Breast epithelium (tissue), 4 donors: ENCODE measurements at regions not wholly inside any gene's neighbourhood (a gene's known extent, or its start where the extent isn't known, plus 50 kb on each side); places are given as distances from the start of the nearest gene placed in this dataset.

Experiments used
- DNase-seq, 2 donors: peaks; one replicate each; pipeline ENCODE4 v3.0.0-alpha.2; 2019; ENCODE audit warnings: low spot score in 2 of 2
- H3K27ac ChIP-seq, 2 donors: fragments of 200-600 bp; sonication (generic) in 1 of 2; one replicate each; pipeline ENCODE4 v1.5.1; 2016 to 2019; ENCODE audit warnings: mild to moderate bottlenecking in 1 of 2
- H3K27me3 ChIP-seq, 2 donors: fragments of 200-600 bp; sonication (generic) in 1 of 2; one replicate each; pipeline versions ENCODE4 v1.5.1 to v1.6.0; 2017 to 2019; ENCODE audit warnings: control low read depth in 1 of 2, mild to moderate bottlenecking in 1 of 2
- H3K36me3 ChIP-seq: fragments of 200-600 bp; one replicate; pipeline ENCODE4 v1.5.1; 2019
- H3K4me1 ChIP-seq, 2 donors: fragments of 200-600 bp; sonication (generic); one replicate each; pipeline ENCODE4 v1.5.1; 2016 to 2019; ENCODE audit warnings: control low read depth in 1 of 2
- H3K4me3 ChIP-seq, 3 donors: fragments of 200-600 bp; sonication (generic); 1 replicate in 2 of 3; 2 replicates in 1 of 3; pipeline ENCODE4 v1.5.1; 2016 to 2019; ENCODE audit warnings: mild to moderate bottlenecking in 3 of 3, moderate library complexity in 2 of 3
- H3K9me3 ChIP-seq, 2 donors: fragments of 200-600 bp; sonication (generic) in 1 of 2; one replicate each; pipeline ENCODE4 v1.5.1; 2016 to 2019; ENCODE audit warnings: control low read depth in 1 of 2
- POLR2A ChIP-seq: fragments of 450-650 bp; IDR thresholded peaks from one replicate; pipeline ENCODE4 v1.6.1; 2016; ENCODE audit warnings: antibody characterized with exemption, mild to moderate bottlenecking, moderate library complexity
- POLR2AphosphoS5 ChIP-seq, 3 donors: sonication (generic); formaldehyde crosslinking; IDR thresholded peaks; one replicate each; pipeline ENCODE4 v1.6.1; 2017; ENCODE audit warnings: antibody characterized with exemption in 3 of 3
- intact Hi-C: fragments of 100-400 bp; cut with DNase I; formaldehyde crosslinking; loops from one replicate; pipeline ENCODE4 v1.15.1; 2023; ENCODE audit warnings: low total_unique reads
- TF ChIP-seq, protein P1 (sequence below), 3 donors: fragments of 450-650 bp; IDR thresholded peaks; one replicate each; pipeline ENCODE4 v1.5.1; 2016 to 2017; ENCODE audit warnings: antibody characterized with exemption in 3 of 3, mild to moderate bottlenecking in 3 of 3, moderate library complexity in 3 of 3

DNA sequence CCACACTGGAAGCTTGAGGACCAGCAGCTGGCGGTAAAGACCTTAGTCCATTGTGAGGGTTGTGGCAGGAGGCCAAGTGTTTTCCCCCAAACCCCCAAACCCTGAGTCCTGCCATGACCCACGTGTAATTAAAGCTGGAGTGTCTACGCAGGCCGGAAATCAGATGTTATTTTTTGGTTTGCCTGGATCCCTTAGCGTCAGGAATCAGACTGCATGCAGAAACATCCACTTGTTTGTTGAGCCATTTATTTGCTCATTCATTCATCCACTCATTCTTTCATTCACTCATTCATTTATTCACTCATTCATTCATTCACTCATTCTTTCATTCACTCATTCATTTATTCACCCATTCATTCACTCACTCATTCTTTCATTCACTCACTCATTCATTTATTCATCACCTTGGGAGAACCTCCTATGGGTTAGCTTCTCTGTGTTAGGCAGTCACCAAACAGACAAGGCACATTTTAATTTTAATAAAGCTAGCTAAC is 313.1 kb downstream of the MAF start:
- H3K9me3 ChIP-seq, result no peaks in the 10 kb centered on the region
- no peaks in the 10 kb centered on the region for H3K4me1 ChIP-seq
- H3K36me3 ChIP-seq, result no peaks in the 10 kb centered on the region
- H3K4me3 ChIP-seq, result peak overlapping the region; percentile 6 to 62 (median 39)
- no peaks in the 10 kb centered on the region for H3K27me3 ChIP-seq
- TF ChIP-seq, protein P1, sequence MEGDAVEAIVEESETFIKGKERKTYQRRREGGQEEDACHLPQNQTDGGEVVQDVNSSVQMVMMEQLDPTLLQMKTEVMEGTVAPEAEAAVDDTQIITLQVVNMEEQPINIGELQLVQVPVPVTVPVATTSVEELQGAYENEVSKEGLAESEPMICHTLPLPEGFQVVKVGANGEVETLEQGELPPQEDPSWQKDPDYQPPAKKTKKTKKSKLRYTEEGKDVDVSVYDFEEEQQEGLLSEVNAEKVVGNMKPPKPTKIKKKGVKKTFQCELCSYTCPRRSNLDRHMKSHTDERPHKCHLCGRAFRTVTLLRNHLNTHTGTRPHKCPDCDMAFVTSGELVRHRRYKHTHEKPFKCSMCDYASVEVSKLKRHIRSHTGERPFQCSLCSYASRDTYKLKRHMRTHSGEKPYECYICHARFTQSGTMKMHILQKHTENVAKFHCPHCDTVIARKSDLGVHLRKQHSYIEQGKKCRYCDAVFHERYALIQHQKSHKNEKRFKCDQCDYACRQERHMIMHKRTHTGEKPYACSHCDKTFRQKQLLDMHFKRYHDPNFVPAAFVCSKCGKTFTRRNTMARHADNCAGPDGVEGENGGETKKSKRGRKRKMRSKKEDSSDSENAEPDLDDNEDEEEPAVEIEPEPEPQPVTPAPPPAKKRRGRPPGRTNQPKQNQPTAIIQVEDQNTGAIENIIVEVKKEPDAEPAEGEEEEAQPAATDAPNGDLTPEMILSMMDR (IDR thresholded peaks at IDR 0.05), result no peak
- TF ChIP-seq POLR2AphosphoS5 (IDR thresholded peaks at IDR 0.05), result no peak
- no peak for TF ChIP-seq POLR2A
- DNase-seq, result no peak
- intact Hi-C loops, result no loop called here
- H3K27ac ChIP-seq, result no peak overlapping the region

DNA sequence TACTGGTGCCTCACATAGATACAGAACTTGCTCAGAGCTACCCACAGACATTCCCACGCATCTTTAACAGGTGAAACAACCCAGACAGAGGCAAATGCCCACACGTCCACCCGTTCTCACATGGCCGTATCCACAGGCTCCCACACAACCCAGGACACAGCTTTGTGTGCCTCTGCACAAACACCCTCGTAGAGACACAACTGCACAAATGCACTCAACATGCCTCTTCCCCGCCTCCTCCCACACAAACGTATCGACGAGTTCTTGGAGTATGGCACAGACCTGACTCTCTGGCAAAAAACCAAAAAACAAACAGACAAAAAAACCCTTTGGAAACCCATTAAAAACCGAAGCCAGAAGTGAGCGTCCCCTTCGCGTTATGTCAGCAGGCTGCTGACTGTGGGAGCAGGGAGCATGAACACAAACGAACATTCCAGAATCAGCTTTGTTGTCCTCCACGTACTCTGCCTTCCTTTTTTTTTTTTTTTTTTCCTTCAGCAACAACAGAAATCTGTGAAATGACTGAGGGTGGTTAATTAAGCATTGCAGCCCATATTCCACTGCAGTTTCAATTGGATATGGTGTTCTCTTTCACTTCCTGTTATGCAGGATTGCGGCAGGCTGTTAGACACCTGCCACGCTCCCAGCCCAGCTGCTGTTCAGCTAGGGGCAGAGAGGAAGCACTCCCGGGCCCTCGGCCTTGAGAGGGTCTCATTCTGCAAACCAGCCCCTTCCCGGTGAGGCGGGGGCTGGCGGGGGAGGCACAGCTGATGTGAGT is 313.7 kb downstream of the MAF start:
- intact Hi-C loops, result no loop called here

DNA sequence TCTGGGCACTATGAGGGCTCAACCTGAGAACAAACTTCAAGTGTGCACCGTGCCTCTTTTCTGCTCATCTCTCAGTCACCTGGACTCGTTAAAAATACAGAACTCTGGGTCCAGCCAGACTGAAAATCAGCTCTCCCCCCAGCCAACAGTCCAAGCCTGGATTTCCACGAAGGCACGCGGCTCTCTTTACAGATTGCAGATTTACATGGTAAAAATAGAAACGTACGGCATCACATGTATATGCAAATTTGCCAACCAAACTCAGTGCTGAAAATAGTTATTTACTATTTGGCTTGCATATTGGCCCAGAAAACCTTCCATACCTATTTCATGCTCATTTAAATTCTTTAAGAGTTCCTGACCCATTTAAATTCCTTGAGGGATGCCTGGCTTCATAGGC is 315.8 kb downstream of the MAF start:
- intact Hi-C loops, result no loop called here
- Histone ChIP-seq H3K9me3 (no peaks in the 10 kb centered on the region), H3K4me1 (no peaks in the 10 kb centered on the region), H3K27ac (no peak overlapping the region), H3K4me3 (no peak overlapping the region), H3K27me3 (no peaks in the 10 kb centered on the region), H3K36me3 (no peaks in the 10 kb centered on the region)
- DNase-seq, result no peak
- TF ChIP-seq, protein P1 (IDR thresholded peaks at IDR 0.05), result no peak
- TF ChIP-seq POLR2A (no peak), POLR2AphosphoS5 (IDR thresholded peaks at IDR 0.05) (no peak)

More for the DNA sequence above, 313.7 kb downstream of the MAF start:
- H3K27ac ChIP-seq, result no peak overlapping the region
- no peaks in the 10 kb centered on the region for H3K9me3 ChIP-seq
- no peak for TF ChIP-seq POLR2A
- TF ChIP-seq, protein P1 (IDR thresholded peaks at IDR 0.05), result no peak
- no peak for TF ChIP-seq POLR2AphosphoS5 (IDR thresholded peaks at IDR 0.05)
- H3K4me3 ChIP-seq, result peak overlapping the region; percentile 6 to 62 (median 39)
- no peaks in the 10 kb centered on the region for H3K4me1 ChIP-seq
- no peaks in the 10 kb centered on the region for H3K36me3 ChIP-seq
- H3K27me3 ChIP-seq, result no peaks in the 10 kb centered on the region
- DNase-seq, result no peak

DNA sequence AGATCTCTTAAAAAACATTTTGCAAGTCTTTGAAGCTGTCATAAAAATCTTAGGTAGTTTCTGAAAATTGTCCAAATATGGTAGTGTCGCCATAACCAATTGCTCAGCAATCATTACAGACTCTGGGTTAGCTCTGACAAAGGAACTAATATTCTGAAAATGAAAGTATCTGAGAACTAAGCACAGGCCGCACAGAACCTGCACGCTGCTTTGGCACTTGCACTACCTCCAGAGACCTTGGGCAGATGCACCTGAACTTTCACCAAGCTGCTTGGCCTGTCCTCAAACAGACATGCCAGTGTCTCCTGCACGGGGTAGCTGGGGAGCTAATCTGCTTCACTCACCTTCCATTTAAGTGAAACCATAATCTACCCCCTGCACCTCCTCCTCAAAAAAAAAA is 317.0 kb downstream of the MAF start:
- DNase-seq, result no peak
- intact Hi-C loops, result no loop called here
- H3K4me3 ChIP-seq, result no peak overlapping the region
- TF ChIP-seq, protein P1 (IDR thresholded peaks at IDR 0.05), result no peak
- TF ChIP-seq POLR2AphosphoS5 (IDR thresholded peaks at IDR 0.05) (no peak), POLR2A (no peak)
- H3K36me3 ChIP-seq, result no peaks in the 10 kb centered on the region
- H3K9me3 ChIP-seq, result no peaks in the 10 kb centered on the region
- no peak overlapping the region for H3K27ac ChIP-seq
- no peaks in the 10 kb centered on the region for H3K27me3 ChIP-seq
- H3K4me1 ChIP-seq, result no peaks in the 10 kb centered on the region

DNA sequence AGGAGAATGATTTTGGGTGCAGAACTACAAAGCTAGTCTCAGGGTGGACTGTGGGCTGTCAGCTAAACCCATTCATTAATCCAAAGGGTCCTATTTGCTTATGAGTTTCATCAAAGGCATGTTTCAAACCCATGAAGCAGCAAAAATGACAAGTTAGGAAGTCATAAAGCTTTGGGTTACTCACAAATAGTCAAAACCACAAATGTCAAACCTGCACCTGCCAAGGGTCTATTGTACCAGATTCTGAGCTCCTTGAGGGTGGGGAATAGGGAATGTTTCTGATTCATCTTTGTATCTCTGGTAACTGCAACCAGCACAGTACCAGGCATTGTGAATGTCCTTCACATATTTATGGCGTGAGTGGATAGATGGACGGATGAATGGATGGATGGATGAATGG is 317.7 kb downstream of the MAF start:
- Histone ChIP-seq H3K4me3 (no peak overlapping the region), H3K27me3 (no peaks in the 10 kb centered on the region), H3K4me1 (no peaks in the 10 kb centered on the region), H3K27ac (no peak overlapping the region), H3K9me3 (no peaks in the 10 kb centered on the region), H3K36me3 (no peaks in the 10 kb centered on the region)
- no peak for TF ChIP-seq POLR2A
- TF ChIP-seq POLR2AphosphoS5 (IDR thresholded peaks at IDR 0.05), result no peak
- TF ChIP-seq, protein P1 (IDR thresholded peaks at IDR 0.05), result no peak
- no peak for DNase-seq
- intact Hi-C loops, result no loop called here
